SK-N-SH (cell line): ENCODE measurements at regions not wholly inside any gene's neighbourhood (a gene's known extent, or its start where the extent isn't known, plus 50 kb on each side); places are given as distances from the start of the nearest gene placed in this dataset.

ENCODE experiments used
- CTCF ChIA-PET: fragments of 300-600, 350-600 bp; formaldehyde crosslinking; extraction: SDS; loops from one replicate; lab custom pipeline; 2021; lab: Yijun Ruan, JAX
- POLR2A ChIA-PET: fragments of 350-600 bp; sonication (Branson Sonifier 250); formaldehyde crosslinking; extraction: SDS; loops from one replicate; lab custom pipeline; 2020; ENCODE audit warnings: antibody characterized with exemption, inconsistent platforms; lab: Yijun Ruan, JAX
- DNase-seq: peaks from one replicate; pipeline ENCODE4 v3.0.0; 2012
- H2AFZ ChIP-seq: fragments of 200-600 bp; sonication (generic); 2 replicates; pipeline ENCODE4 v1.8.1; 2016; ENCODE audit warnings: antibody characterized with exemption, mild to moderate bottlenecking, low read depth
- H3F3A ChIP-seq: fragments of 200-600 bp; sonication (generic); replicated peaks from 2 replicates; pipeline ENCODE3; 2016; ENCODE audit warnings: antibody characterized with exemption, mild to moderate bottlenecking; ENCODE audit not compliant: insufficient read depth
- H3K27ac ChIP-seq, 2 experiments: fragments of 200-500 bp in 1 of 2; fragments of 200-600 bp in 1 of 2; sonication (Bioruptor generic) in 1 of 2; sonication (generic), shearing (Covaris generic) in 1 of 2; 2 replicates each; pipeline versions ENCODE4 v1.5.1 to v1.6.1; 2014 to 2016; ENCODE audit warnings: low read depth in 2 of 2, inconsistent platforms in 1 of 2, low read length in 1 of 2, mild to moderate bottlenecking in 1 of 2, mixed read lengths in 1 of 2
- H3K27me3 ChIP-seq: fragments of 200-600 bp; sonication (generic), shearing (Covaris generic); 2 replicates; pipeline ENCODE4 v1.6.1; 2016; ENCODE audit warnings: mixed run types; ENCODE audit not compliant: insufficient read depth
- H3K36me3 ChIP-seq, 2 experiments: fragments of 200-500 bp in 1 of 2; fragments of 200-600 bp in 1 of 2; sonication (Bioruptor generic) in 1 of 2; sonication (generic) in 1 of 2; replicated peaks in 1 of 2; 2 replicates each; pipeline versions ENCODE3 to v1.5.1; 2014 to 2016; ENCODE audit warnings: low read length in 1 of 2, mild to moderate bottlenecking in 1 of 2; ENCODE audit not compliant: insufficient read depth in 2 of 2, control insufficient read depth in 1 of 2
- H3K4me1 ChIP-seq, 2 experiments: fragments of 200-500 bp in 1 of 2; fragments of 200-600 bp in 1 of 2; sonication (Bioruptor generic) in 1 of 2; sonication (generic), shearing (Covaris generic) in 1 of 2; 2 replicates each; pipeline versions ENCODE4 v1.5.1 to v1.6.1; 2014 to 2016; ENCODE audit warnings: low read depth in 1 of 2, low read length in 1 of 2, mixed run types in 1 of 2; ENCODE audit not compliant: insufficient read depth in 2 of 2, control insufficient read depth in 1 of 2
- H3K4me2 ChIP-seq: fragments of 200-600 bp; sonication (generic), shearing (Covaris generic); 2 replicates; pipeline ENCODE4 v1.6.1; 2017; ENCODE audit warnings: mixed run types
- H3K4me3 ChIP-seq, 2 experiments: fragments of 200-500 bp in 1 of 2; fragments of 200-600 bp in 1 of 2; sonication (Bioruptor generic) in 1 of 2; sonication (generic), shearing (Covaris generic) in 1 of 2; 2 replicates each; pipeline versions ENCODE4 v1.5.1 to v1.8.1; 2014 to 2016; ENCODE audit warnings: low read depth in 2 of 2, inconsistent platforms in 1 of 2, low read length in 1 of 2, mild to moderate bottlenecking in 1 of 2, mixed read lengths in 1 of 2, moderate library complexity in 1 of 2
- H3K79me2 ChIP-seq: fragments of 200-600 bp; sonication (generic); 2 replicates; pipeline ENCODE4 v1.8.1; 2017; ENCODE audit warnings: mild to moderate bottlenecking; ENCODE audit not compliant: insufficient read depth
- H3K9ac ChIP-seq: fragments of 200-600 bp; sonication (generic); 2 replicates; pipeline ENCODE4 v1.6.1; 2017; ENCODE audit warnings: mixed run types
- H3K9me2 ChIP-seq: fragments of 200-600 bp; sonication (generic); 2 replicates; pipeline ENCODE4 v1.6.1; 2017; ENCODE audit warnings: mixed run types
- H3K9me3 ChIP-seq: fragments of 200-600 bp; sonication (generic); 2 replicates; pipeline ENCODE4 v1.6.1; 2017; ENCODE audit warnings: mixed run types, mild to moderate bottlenecking, moderate library complexity
- H4K20me1 ChIP-seq: fragments of 200-600 bp; sonication (generic); 2 replicates; pipeline ENCODE4 v1.6.1; 2017; ENCODE audit warnings: mild to moderate bottlenecking, mixed run types; ENCODE audit not compliant: insufficient read depth
- ELF1 ChIP-seq: IDR thresholded peaks from 2 replicates; pipeline ENCODE4 v1.4.0; 2012
- EP300 ChIP-seq, 2 experiments: IDR thresholded peaks; 2 replicates each; pipeline versions ENCODE4 v1.4.0 to v1.6.1; 2012; ENCODE audit warnings: borderline replicate concordance in 1 of 2, low read depth in 1 of 2, low read length in 1 of 2
- EZH2phosphoT487 ChIP-seq: fragments of 200-600 bp; sonication (generic); IDR thresholded peaks from 2 replicates; pipeline ENCODE4 v1.6.1; 2017; ENCODE audit warnings: low read depth, mixed run types, mild to moderate bottlenecking, antibody characterized with exemption, moderate library complexity, borderline replicate concordance
- FOSL2 ChIP-seq: IDR thresholded peaks from 2 replicates; pipeline ENCODE4 v1.4.0; 2012; ENCODE audit warnings: low read depth, mild to moderate bottlenecking, moderate library complexity, borderline replicate concordance
- FOXJ3 ChIP-seq: sonication (generic); formaldehyde crosslinking; IDR thresholded peaks from 2 replicates; pipeline ENCODE4 v1.5.1; 2020; ENCODE audit warnings: mild to moderate bottlenecking, missing genetic modification reagents
- FOXM1 ChIP-seq: IDR thresholded peaks from 2 replicates; pipeline ENCODE4 v1.4.0; 2012; ENCODE audit warnings: low read depth, mild to moderate bottlenecking
- GATA2 ChIP-seq: sonication (generic); formaldehyde crosslinking; IDR thresholded peaks from 2 replicates; pipeline ENCODE4 v1.5.0; 2020; ENCODE audit warnings: mild to moderate bottlenecking, missing genetic modification reagents
- JUND ChIP-seq: IDR thresholded peaks from 2 replicates; pipeline ENCODE4 v1.4.0; 2012
- MEF2A ChIP-seq: IDR thresholded peaks from 2 replicates; pipeline ENCODE4 v1.4.0; 2012; ENCODE audit warnings: low read depth, borderline replicate concordance
- MXI1 ChIP-seq: IDR thresholded peaks from 2 replicates; pipeline ENCODE4 v1.6.1; 2012; ENCODE audit warnings: mild to moderate bottlenecking, low read depth, low read length, improper control_type of control experiment
- NFIC ChIP-seq: IDR thresholded peaks from 2 replicates; pipeline ENCODE4 v1.4.0; 2012; ENCODE audit warnings: borderline replicate concordance
- NRF1 ChIP-seq: IDR thresholded peaks from 2 replicates; pipeline ENCODE4 v1.6.1; 2012; ENCODE audit warnings: low read depth, mild to moderate bottlenecking, low read length
- POLR2AphosphoS5 ChIP-seq: IDR thresholded peaks from 2 replicates; pipeline ENCODE4 v1.6.1; 2012; ENCODE audit warnings: low read depth, low read length
- SIN3A ChIP-seq: IDR thresholded peaks from 2 replicates; pipeline ENCODE4 v1.6.1; 2012; ENCODE audit warnings: low read depth, mild to moderate bottlenecking, low read length, moderate library complexity, borderline replicate concordance
- SMC3 ChIP-seq: IDR thresholded peaks from 2 replicates; pipeline ENCODE4 v1.6.1; 2012; ENCODE audit warnings: low read depth, low read length, improper control_type of control experiment
- TAF1 ChIP-seq: IDR thresholded peaks from 2 replicates; pipeline ENCODE4 v1.6.1; 2012; ENCODE audit warnings: low read depth, mild to moderate bottlenecking, low read length, moderate library complexity, borderline replicate concordance
- TEAD4 ChIP-seq: IDR thresholded peaks from 2 replicates; pipeline ENCODE4 v1.4.0; 2012; ENCODE audit warnings: mild to moderate bottlenecking, borderline replicate concordance; ENCODE audit not compliant: insufficient read depth
- WGBS: methylation state at CpG from one replicate; pipeline ENCODE4 v1.1.6; 2017; ENCODE audit warnings: low lambda C conversion rate; 5-methylcytosine and 5-hydroxymethylcytosine counted together
- TF ChIP-seq, protein P1 (sequence below): fragments of 150-350 bp; IDR thresholded peaks from 2 replicates; pipeline ENCODE4 v1.6.1; 2017; ENCODE audit warnings: antibody characterized with exemption, low read length, low read depth, borderline replicate concordance
- TF ChIP-seq, protein P2 (sequence below): fragments of 200-600 bp; sonication (generic); IDR thresholded peaks from 2 replicates; pipeline ENCODE4 v1.6.1; 2017; ENCODE audit warnings: antibody characterized with exemption, mild to moderate bottlenecking, moderate library complexity
- TF ChIP-seq, protein P3 (sequence below): IDR thresholded peaks from 2 replicates; pipeline ENCODE4 v1.6.1; 2012; ENCODE audit warnings: mild to moderate bottlenecking, low read depth, low read length, moderate library complexity

DNA sequence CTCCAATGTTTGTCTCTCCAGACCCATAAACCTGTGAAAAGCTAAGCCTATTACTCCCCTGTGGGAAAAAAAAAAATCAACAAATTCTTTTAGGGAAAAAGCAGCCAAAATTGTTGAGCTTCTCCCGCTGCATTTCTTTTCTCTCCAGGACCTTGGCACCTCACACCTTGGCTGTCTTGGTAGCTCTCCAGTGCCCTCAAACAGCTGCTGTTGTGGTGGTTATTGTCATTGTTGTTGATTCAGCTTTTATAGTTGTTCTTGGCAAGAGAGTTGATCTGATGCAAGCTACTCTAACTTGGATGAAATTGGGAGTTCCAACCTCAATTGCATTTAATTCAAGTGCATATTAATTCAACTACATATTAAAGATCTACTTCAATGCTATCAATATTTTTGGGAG lies 516.9 kb upstream of the LARGE1 start:
- H3K9me3 ChIP-seq: no peaks in the 10 kb centered on the region
- ChIA-PET POLR2A (no interaction called here), CTCF (no interaction called here)
- H3K36me3 ChIP-seq: no peaks in the 10 kb centered on the region
- no peak overlapping the region for H3K4me3 ChIP-seq
- no peaks in the 10 kb centered on the region for H3K27me3 ChIP-seq
- no peak overlapping the region for H2AFZ ChIP-seq
- H3K79me2 ChIP-seq: no peaks in the 10 kb centered on the region
- no peaks in the 10 kb centered on the region for H3K9me2 ChIP-seq
- no peak overlapping the region for H3K27ac ChIP-seq
- WGBS: 8% methylated on average over 1 of the region's 1 CpG
- H3F3A ChIP-seq: no peaks in the 10 kb centered on the region
- DNase-seq: no peak
- no peak for TF ChIP-seq NRF1
- TF ChIP-seq EZH2phosphoT487: no peak
- TF ChIP-seq FOXM1: no peak
- TF ChIP-seq TAF1: no peak
- TF ChIP-seq TEAD4: no peak
- TF ChIP-seq MEF2A: no peak
- no peak for TF ChIP-seq MXI1
- TF ChIP-seq SIN3A: no peak
- TF ChIP-seq ELF1: no peak
- TF ChIP-seq, protein P1, sequence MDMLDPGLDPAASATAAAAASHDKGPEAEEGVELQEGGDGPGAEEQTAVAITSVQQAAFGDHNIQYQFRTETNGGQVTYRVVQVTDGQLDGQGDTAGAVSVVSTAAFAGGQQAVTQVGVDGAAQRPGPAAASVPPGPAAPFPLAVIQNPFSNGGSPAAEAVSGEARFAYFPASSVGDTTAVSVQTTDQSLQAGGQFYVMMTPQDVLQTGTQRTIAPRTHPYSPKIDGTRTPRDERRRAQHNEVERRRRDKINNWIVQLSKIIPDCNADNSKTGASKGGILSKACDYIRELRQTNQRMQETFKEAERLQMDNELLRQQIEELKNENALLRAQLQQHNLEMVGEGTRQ: no peak
- TF ChIP-seq, protein P2, sequence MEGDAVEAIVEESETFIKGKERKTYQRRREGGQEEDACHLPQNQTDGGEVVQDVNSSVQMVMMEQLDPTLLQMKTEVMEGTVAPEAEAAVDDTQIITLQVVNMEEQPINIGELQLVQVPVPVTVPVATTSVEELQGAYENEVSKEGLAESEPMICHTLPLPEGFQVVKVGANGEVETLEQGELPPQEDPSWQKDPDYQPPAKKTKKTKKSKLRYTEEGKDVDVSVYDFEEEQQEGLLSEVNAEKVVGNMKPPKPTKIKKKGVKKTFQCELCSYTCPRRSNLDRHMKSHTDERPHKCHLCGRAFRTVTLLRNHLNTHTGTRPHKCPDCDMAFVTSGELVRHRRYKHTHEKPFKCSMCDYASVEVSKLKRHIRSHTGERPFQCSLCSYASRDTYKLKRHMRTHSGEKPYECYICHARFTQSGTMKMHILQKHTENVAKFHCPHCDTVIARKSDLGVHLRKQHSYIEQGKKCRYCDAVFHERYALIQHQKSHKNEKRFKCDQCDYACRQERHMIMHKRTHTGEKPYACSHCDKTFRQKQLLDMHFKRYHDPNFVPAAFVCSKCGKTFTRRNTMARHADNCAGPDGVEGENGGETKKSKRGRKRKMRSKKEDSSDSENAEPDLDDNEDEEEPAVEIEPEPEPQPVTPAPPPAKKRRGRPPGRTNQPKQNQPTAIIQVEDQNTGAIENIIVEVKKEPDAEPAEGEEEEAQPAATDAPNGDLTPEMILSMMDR: no peak
- TF ChIP-seq FOXJ3 (CRISPR knock-in tag): no peak
- TF ChIP-seq FOSL2: no peak
- no peak for TF ChIP-seq JUND
- TF ChIP-seq GATA2 (CRISPR knock-in tag): no peak
- TF ChIP-seq POLR2AphosphoS5: no peak
- no peak for TF ChIP-seq EP300 (IDR thresholded peaks at IDR 0.05; ENCODE audit: borderline replicate concordance in 1 of 2, low read depth in 1 of 2, low read length in 1 of 2)
- no peak overlapping the region for H3K9ac ChIP-seq
- no peaks in the 10 kb centered on the region for H3K4me1 ChIP-seq
- no peak overlapping the region for H3K4me2 ChIP-seq
- no peaks in the 10 kb centered on the region for H4K20me1 ChIP-seq

DNA sequence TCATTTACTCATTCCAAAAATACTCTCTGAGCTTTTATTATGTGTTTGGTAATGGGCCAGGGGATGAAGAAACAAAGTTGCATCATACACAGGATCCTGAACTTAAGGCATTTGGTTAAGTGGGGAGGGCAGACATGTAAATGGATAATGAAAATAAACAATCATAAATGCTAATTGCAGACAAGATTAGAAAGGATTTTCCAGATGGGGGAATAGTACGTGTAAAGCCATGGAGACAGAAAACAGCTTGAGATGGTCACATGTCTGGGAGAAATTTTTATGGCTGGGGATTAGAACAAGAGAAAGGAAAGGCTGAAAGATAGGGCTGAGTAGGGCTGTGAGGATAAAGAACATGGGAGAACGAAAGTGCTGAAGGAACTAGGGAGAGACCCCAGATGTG lies 534.3 kb upstream of the LARGE1 start:
- Histone ChIP-seq H3K4me1 (no peaks in the 10 kb centered on the region), H3K27me3 (no peaks in the 10 kb centered on the region), H2AFZ (no peak overlapping the region), H3K79me2 (no peaks in the 10 kb centered on the region), H3K36me3 (no peaks in the 10 kb centered on the region), H4K20me1 (no peaks in the 10 kb centered on the region), H3K4me2 (no peak overlapping the region), H3K9ac (no peak overlapping the region), H3K4me3 (no peak overlapping the region), H3K27ac (no peak overlapping the region), H3K9me2 (no peaks in the 10 kb centered on the region), H3F3A (no peaks in the 10 kb centered on the region), H3K9me3 (no peaks in the 10 kb centered on the region)
- 3% methylated on average over 2 of the region's 2 CpGs for WGBS
- no peak for DNase-seq
- ChIA-PET CTCF (no interaction called here), POLR2A (no interaction called here)
- TF ChIP-seq TAF1 (no peak), MXI1 (no peak), FOXM1 (no peak), NFIC (no peak), FOSL2 (no peak), NRF1 (no peak), SMC3 (no peak), SIN3A (no peak)
- TF ChIP-seq, protein P3, sequence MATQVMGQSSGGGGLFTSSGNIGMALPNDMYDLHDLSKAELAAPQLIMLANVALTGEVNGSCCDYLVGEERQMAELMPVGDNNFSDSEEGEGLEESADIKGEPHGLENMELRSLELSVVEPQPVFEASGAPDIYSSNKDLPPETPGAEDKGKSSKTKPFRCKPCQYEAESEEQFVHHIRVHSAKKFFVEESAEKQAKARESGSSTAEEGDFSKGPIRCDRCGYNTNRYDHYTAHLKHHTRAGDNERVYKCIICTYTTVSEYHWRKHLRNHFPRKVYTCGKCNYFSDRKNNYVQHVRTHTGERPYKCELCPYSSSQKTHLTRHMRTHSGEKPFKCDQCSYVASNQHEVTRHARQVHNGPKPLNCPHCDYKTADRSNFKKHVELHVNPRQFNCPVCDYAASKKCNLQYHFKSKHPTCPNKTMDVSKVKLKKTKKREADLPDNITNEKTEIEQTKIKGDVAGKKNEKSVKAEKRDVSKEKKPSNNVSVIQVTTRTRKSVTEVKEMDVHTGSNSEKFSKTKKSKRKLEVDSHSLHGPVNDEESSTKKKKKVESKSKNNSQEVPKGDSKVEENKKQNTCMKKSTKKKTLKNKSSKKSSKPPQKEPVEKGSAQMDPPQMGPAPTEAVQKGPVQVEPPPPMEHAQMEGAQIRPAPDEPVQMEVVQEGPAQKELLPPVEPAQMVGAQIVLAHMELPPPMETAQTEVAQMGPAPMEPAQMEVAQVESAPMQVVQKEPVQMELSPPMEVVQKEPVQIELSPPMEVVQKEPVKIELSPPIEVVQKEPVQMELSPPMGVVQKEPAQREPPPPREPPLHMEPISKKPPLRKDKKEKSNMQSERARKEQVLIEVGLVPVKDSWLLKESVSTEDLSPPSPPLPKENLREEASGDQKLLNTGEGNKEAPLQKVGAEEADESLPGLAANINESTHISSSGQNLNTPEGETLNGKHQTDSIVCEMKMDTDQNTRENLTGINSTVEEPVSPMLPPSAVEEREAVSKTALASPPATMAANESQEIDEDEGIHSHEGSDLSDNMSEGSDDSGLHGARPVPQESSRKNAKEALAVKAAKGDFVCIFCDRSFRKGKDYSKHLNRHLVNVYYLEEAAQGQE: no peak
- TF ChIP-seq, protein P2: no peak
